SIG-M5 treated with dmso at 0.1 percent for 504 hours (cell line): ENCODE measurements at regions not wholly inside any gene's neighbourhood (a gene's known extent, or its start where the extent isn't known, plus 50 kb on each side); places are given as distances from the start of the nearest gene placed in this dataset.
"Not testable (repeated sequence)": the region's sequence is repeated elsewhere in the genome, so short reads cannot be mapped to it uniquely, and the experiment has no call there.

Experiments
- DNase-seq: peaks from one replicate; lab custom pipeline; 2025; ENCODE audit not compliant: unreplicated experiment; lab: John Stamatoyannopoulos, UW

- DNase-seq, result not testable (repeated sequence)
Measured at GRCh38 chr10:71107117-71107516, 105.3 kb upstream of the UNC5B start.

GRCh38 chr10:71108042-71108441, 104.3 kb upstream of the UNC5B start:
- DNase-seq, result peak; percentile 75

- DNase-seq, result no peak
Measured at GRCh38 chr10:71112138-71112785, 100.1 kb upstream of the UNC5B start.

GRCh38 chr10:71116426-71116825, 95.9 kb upstream of the UNC5B start:
- no peak for DNase-seq

GRCh38 chr10:71117589-71117988, 94.8 kb upstream of the UNC5B start:
- DNase-seq, result not testable (repeated sequence)

- DNase-seq, result no peak
Measured at GRCh38 chr10:71123023-71123422, 89.3 kb upstream of the UNC5B start.

GRCh38 chr10:71124921-71125748, 87.2 kb upstream of the UNC5B start:
- DNase-seq, result no peak

GRCh38 chr10:71125749-71126107, 86.6 kb upstream of the UNC5B start:
- DNase-seq, result no peak

- DNase-seq, result no peak
Measured at GRCh38 chr10:71126432-71126831, 85.9 kb upstream of the UNC5B start.

GRCh38 chr10:71127104-71127503, 85.3 kb upstream of the UNC5B start:
- no peak for DNase-seq

GRCh38 chr10:71127773-71128172, 84.6 kb upstream of the UNC5B start:
- no peak for DNase-seq

- DNase-seq, result no peak
Measured at GRCh38 chr10:71128311-71128980, 83.9 kb upstream of the UNC5B start.

- no peak for DNase-seq
Measured at GRCh38 chr10:71131096-71131495, 81.3 kb upstream of the UNC5B start.

- no peak for DNase-seq
Measured at GRCh38 chr10:71131508-71132088, 80.8 kb upstream of the UNC5B start.

- DNase-seq, result no peak
Measured at GRCh38 chr10:71132321-71132810, 80.0 kb upstream of the UNC5B start.

GRCh38 chr10:71133710-71134686, 78.4 kb upstream of the UNC5B start:
- DNase-seq, result no peak

GRCh38 chr10:71134732-71135211, 77.6 kb upstream of the UNC5B start:
- no peak for DNase-seq

- no peak for DNase-seq
Measured at GRCh38 chr10:71135236-71135635, 77.1 kb upstream of the UNC5B start.

GRCh38 chr10:71136036-71136721, 76.2 kb upstream of the UNC5B start:
- no peak for DNase-seq

GRCh38 chr10:71137701-71138100, 74.7 kb upstream of the UNC5B start:
- DNase-seq, result no peak
